SK-N-SH (cell line): ENCODE measurements at regions not wholly inside any gene's neighbourhood (a gene's known extent, or its start where the extent isn't known, plus 50 kb on each side); places are given as distances from the start of the nearest gene placed in this dataset.

ENCODE experiments used
- CTCF ChIA-PET: fragments of 300-600, 350-600 bp; formaldehyde crosslinking; extraction: SDS; loops from one replicate; lab custom pipeline; 2021; lab: Yijun Ruan, JAX
- POLR2A ChIA-PET: fragments of 350-600 bp; sonication (Branson Sonifier 250); formaldehyde crosslinking; extraction: SDS; loops from one replicate; lab custom pipeline; 2020; ENCODE audit warnings: antibody characterized with exemption, inconsistent platforms; lab: Yijun Ruan, JAX
- DNase-seq: peaks from one replicate; pipeline ENCODE4 v3.0.0; 2012
- H2AFZ ChIP-seq: fragments of 200-600 bp; sonication (generic); 2 replicates; pipeline ENCODE4 v1.8.1; 2016; ENCODE audit warnings: antibody characterized with exemption, mild to moderate bottlenecking, low read depth
- H3F3A ChIP-seq: fragments of 200-600 bp; sonication (generic); replicated peaks from 2 replicates; pipeline ENCODE3; 2016; ENCODE audit warnings: antibody characterized with exemption, mild to moderate bottlenecking; ENCODE audit not compliant: insufficient read depth
- H3K27ac ChIP-seq, 2 experiments: fragments of 200-500 bp in 1 of 2; fragments of 200-600 bp in 1 of 2; sonication (Bioruptor generic) in 1 of 2; sonication (generic), shearing (Covaris generic) in 1 of 2; 2 replicates each; pipeline versions ENCODE4 v1.5.1 to v1.6.1; 2014 to 2016; ENCODE audit warnings: low read depth in 2 of 2, inconsistent platforms in 1 of 2, low read length in 1 of 2, mild to moderate bottlenecking in 1 of 2, mixed read lengths in 1 of 2
- H3K27me3 ChIP-seq: fragments of 200-600 bp; sonication (generic), shearing (Covaris generic); 2 replicates; pipeline ENCODE4 v1.6.1; 2016; ENCODE audit warnings: mixed run types; ENCODE audit not compliant: insufficient read depth
- H3K36me3 ChIP-seq, 2 experiments: fragments of 200-500 bp in 1 of 2; fragments of 200-600 bp in 1 of 2; sonication (Bioruptor generic) in 1 of 2; sonication (generic) in 1 of 2; replicated peaks in 1 of 2; 2 replicates each; pipeline versions ENCODE3 to v1.5.1; 2014 to 2016; ENCODE audit warnings: low read length in 1 of 2, mild to moderate bottlenecking in 1 of 2; ENCODE audit not compliant: insufficient read depth in 2 of 2, control insufficient read depth in 1 of 2
- H3K4me1 ChIP-seq, 2 experiments: fragments of 200-500 bp in 1 of 2; fragments of 200-600 bp in 1 of 2; sonication (Bioruptor generic) in 1 of 2; sonication (generic), shearing (Covaris generic) in 1 of 2; 2 replicates each; pipeline versions ENCODE4 v1.5.1 to v1.6.1; 2014 to 2016; ENCODE audit warnings: low read depth in 1 of 2, low read length in 1 of 2, mixed run types in 1 of 2; ENCODE audit not compliant: insufficient read depth in 2 of 2, control insufficient read depth in 1 of 2
- H3K4me2 ChIP-seq: fragments of 200-600 bp; sonication (generic), shearing (Covaris generic); 2 replicates; pipeline ENCODE4 v1.6.1; 2017; ENCODE audit warnings: mixed run types
- H3K4me3 ChIP-seq, 2 experiments: fragments of 200-500 bp in 1 of 2; fragments of 200-600 bp in 1 of 2; sonication (Bioruptor generic) in 1 of 2; sonication (generic), shearing (Covaris generic) in 1 of 2; 2 replicates each; pipeline versions ENCODE4 v1.5.1 to v1.8.1; 2014 to 2016; ENCODE audit warnings: low read depth in 2 of 2, inconsistent platforms in 1 of 2, low read length in 1 of 2, mild to moderate bottlenecking in 1 of 2, mixed read lengths in 1 of 2, moderate library complexity in 1 of 2
- H3K79me2 ChIP-seq: fragments of 200-600 bp; sonication (generic); 2 replicates; pipeline ENCODE4 v1.8.1; 2017; ENCODE audit warnings: mild to moderate bottlenecking; ENCODE audit not compliant: insufficient read depth
- H3K9ac ChIP-seq: fragments of 200-600 bp; sonication (generic); 2 replicates; pipeline ENCODE4 v1.6.1; 2017; ENCODE audit warnings: mixed run types
- H3K9me2 ChIP-seq: fragments of 200-600 bp; sonication (generic); 2 replicates; pipeline ENCODE4 v1.6.1; 2017; ENCODE audit warnings: mixed run types
- H3K9me3 ChIP-seq: fragments of 200-600 bp; sonication (generic); 2 replicates; pipeline ENCODE4 v1.6.1; 2017; ENCODE audit warnings: mixed run types, mild to moderate bottlenecking, moderate library complexity
- H4K20me1 ChIP-seq: fragments of 200-600 bp; sonication (generic); 2 replicates; pipeline ENCODE4 v1.6.1; 2017; ENCODE audit warnings: mild to moderate bottlenecking, mixed run types; ENCODE audit not compliant: insufficient read depth
- FOXM1 ChIP-seq: IDR thresholded peaks from 2 replicates; pipeline ENCODE4 v1.4.0; 2012; ENCODE audit warnings: low read depth, mild to moderate bottlenecking
- GABPA ChIP-seq: IDR thresholded peaks from 2 replicates; pipeline ENCODE4 v1.4.0; 2012; ENCODE audit warnings: low read depth, mild to moderate bottlenecking
- GATA2 ChIP-seq: sonication (generic); formaldehyde crosslinking; IDR thresholded peaks from 2 replicates; pipeline ENCODE4 v1.5.0; 2020; ENCODE audit warnings: mild to moderate bottlenecking, missing genetic modification reagents
- IRF3 ChIP-seq: fragments of 150-350 bp; IDR thresholded peaks from 2 replicates; pipeline ENCODE4 v1.6.1; 2016; ENCODE audit warnings: mild to moderate bottlenecking, low read depth, low read length
- MEF2A ChIP-seq: IDR thresholded peaks from 2 replicates; pipeline ENCODE4 v1.4.0; 2012; ENCODE audit warnings: low read depth, borderline replicate concordance
- MXI1 ChIP-seq: IDR thresholded peaks from 2 replicates; pipeline ENCODE4 v1.6.1; 2012; ENCODE audit warnings: mild to moderate bottlenecking, low read depth, low read length, improper control_type of control experiment
- NFIC ChIP-seq: IDR thresholded peaks from 2 replicates; pipeline ENCODE4 v1.4.0; 2012; ENCODE audit warnings: borderline replicate concordance
- NRF1 ChIP-seq: IDR thresholded peaks from 2 replicates; pipeline ENCODE4 v1.6.1; 2012; ENCODE audit warnings: low read depth, mild to moderate bottlenecking, low read length
- PBX3 ChIP-seq: IDR thresholded peaks from 2 replicates; pipeline ENCODE4; 2012
- RAD21 ChIP-seq: IDR thresholded peaks from 2 replicates; pipeline ENCODE4 v1.6.1; 2012; ENCODE audit warnings: mild to moderate bottlenecking, low read length
- RFX5 ChIP-seq: IDR thresholded peaks from 2 replicates; pipeline ENCODE4 v1.6.1; 2012; ENCODE audit warnings: mild to moderate bottlenecking, improper control_type of control experiment, low read length
- RXRA ChIP-seq: IDR thresholded peaks from 2 replicates; pipeline ENCODE4 v1.4.0; 2012; ENCODE audit warnings: low read depth, mild to moderate bottlenecking, borderline replicate concordance
- SIN3A ChIP-seq: IDR thresholded peaks from 2 replicates; pipeline ENCODE4 v1.6.1; 2012; ENCODE audit warnings: low read depth, mild to moderate bottlenecking, low read length, moderate library complexity, borderline replicate concordance
- SMC3 ChIP-seq: IDR thresholded peaks from 2 replicates; pipeline ENCODE4 v1.6.1; 2012; ENCODE audit warnings: low read depth, low read length, improper control_type of control experiment
- TEAD4 ChIP-seq: IDR thresholded peaks from 2 replicates; pipeline ENCODE4 v1.4.0; 2012; ENCODE audit warnings: mild to moderate bottlenecking, borderline replicate concordance; ENCODE audit not compliant: insufficient read depth
- USF2 ChIP-seq: fragments of 150-350 bp; IDR thresholded peaks from 2 replicates; pipeline ENCODE4 v1.6.1; 2017; ENCODE audit warnings: antibody characterized with exemption, low read length, low read depth, borderline replicate concordance
- YY1 ChIP-seq: IDR thresholded peaks from 2 replicates; pipeline ENCODE4 v1.4.0; 2012; ENCODE audit warnings: low read depth, mild to moderate bottlenecking
- WGBS: methylation state at CpG from one replicate; pipeline ENCODE4 v1.1.6; 2017; ENCODE audit warnings: low lambda C conversion rate; 5-methylcytosine and 5-hydroxymethylcytosine counted together
- TF ChIP-seq, protein P1 (sequence below): fragments of 200-600 bp; sonication (generic); IDR thresholded peaks from 2 replicates; pipeline ENCODE4 v1.6.1; 2017; ENCODE audit warnings: antibody characterized with exemption, mild to moderate bottlenecking, moderate library complexity
- TF ChIP-seq, protein P2 (sequence below): IDR thresholded peaks from 2 replicates; pipeline ENCODE4 v1.4.0; 2012; ENCODE audit warnings: low read depth, borderline replicate concordance
- TF ChIP-seq, protein P3 (sequence below): IDR thresholded peaks from 2 replicates; pipeline ENCODE4 v1.6.1; 2012; ENCODE audit warnings: mild to moderate bottlenecking, low read depth, low read length, moderate library complexity

GRCh38 chr7:156025675-156026074 is 213.4 kb upstream of the SHH start:
- no peak overlapping the region for H3K9ac ChIP-seq
- no peaks in the 10 kb centered on the region for H4K20me1 ChIP-seq
- H3F3A ChIP-seq: no peaks in the 10 kb centered on the region
- no peak for TF ChIP-seq RXRA
- TF ChIP-seq FOXM1: no peak
- no peak for TF ChIP-seq SMC3
- TF ChIP-seq YY1: no peak
- no peak for TF ChIP-seq MEF2A
- no peak for TF ChIP-seq NFIC
- no peak for TF ChIP-seq PBX3
- TF ChIP-seq, protein P1, sequence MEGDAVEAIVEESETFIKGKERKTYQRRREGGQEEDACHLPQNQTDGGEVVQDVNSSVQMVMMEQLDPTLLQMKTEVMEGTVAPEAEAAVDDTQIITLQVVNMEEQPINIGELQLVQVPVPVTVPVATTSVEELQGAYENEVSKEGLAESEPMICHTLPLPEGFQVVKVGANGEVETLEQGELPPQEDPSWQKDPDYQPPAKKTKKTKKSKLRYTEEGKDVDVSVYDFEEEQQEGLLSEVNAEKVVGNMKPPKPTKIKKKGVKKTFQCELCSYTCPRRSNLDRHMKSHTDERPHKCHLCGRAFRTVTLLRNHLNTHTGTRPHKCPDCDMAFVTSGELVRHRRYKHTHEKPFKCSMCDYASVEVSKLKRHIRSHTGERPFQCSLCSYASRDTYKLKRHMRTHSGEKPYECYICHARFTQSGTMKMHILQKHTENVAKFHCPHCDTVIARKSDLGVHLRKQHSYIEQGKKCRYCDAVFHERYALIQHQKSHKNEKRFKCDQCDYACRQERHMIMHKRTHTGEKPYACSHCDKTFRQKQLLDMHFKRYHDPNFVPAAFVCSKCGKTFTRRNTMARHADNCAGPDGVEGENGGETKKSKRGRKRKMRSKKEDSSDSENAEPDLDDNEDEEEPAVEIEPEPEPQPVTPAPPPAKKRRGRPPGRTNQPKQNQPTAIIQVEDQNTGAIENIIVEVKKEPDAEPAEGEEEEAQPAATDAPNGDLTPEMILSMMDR: no peak
- TF ChIP-seq NRF1: no peak
- TF ChIP-seq RFX5: no peak
- TF ChIP-seq USF2: no peak
- no peak for TF ChIP-seq MXI1
- no peak for TF ChIP-seq RAD21
- TF ChIP-seq TEAD4: no peak
- TF ChIP-seq, protein P2, sequence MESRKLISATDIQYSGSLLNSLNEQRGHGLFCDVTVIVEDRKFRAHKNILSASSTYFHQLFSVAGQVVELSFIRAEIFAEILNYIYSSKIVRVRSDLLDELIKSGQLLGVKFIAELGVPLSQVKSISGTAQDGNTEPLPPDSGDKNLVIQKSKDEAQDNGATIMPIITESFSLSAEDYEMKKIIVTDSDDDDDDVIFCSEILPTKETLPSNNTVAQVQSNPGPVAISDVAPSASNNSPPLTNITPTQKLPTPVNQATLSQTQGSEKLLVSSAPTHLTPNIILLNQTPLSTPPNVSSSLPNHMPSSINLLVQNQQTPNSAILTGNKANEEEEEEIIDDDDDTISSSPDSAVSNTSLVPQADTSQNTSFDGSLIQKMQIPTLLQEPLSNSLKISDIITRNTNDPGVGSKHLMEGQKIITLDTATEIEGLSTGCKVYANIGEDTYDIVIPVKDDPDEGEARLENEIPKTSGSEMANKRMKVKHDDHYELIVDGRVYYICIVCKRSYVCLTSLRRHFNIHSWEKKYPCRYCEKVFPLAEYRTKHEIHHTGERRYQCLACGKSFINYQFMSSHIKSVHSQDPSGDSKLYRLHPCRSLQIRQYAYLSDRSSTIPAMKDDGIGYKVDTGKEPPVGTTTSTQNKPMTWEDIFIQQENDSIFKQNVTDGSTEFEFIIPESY: no peak
- no peak for TF ChIP-seq IRF3
- TF ChIP-seq, protein P3, sequence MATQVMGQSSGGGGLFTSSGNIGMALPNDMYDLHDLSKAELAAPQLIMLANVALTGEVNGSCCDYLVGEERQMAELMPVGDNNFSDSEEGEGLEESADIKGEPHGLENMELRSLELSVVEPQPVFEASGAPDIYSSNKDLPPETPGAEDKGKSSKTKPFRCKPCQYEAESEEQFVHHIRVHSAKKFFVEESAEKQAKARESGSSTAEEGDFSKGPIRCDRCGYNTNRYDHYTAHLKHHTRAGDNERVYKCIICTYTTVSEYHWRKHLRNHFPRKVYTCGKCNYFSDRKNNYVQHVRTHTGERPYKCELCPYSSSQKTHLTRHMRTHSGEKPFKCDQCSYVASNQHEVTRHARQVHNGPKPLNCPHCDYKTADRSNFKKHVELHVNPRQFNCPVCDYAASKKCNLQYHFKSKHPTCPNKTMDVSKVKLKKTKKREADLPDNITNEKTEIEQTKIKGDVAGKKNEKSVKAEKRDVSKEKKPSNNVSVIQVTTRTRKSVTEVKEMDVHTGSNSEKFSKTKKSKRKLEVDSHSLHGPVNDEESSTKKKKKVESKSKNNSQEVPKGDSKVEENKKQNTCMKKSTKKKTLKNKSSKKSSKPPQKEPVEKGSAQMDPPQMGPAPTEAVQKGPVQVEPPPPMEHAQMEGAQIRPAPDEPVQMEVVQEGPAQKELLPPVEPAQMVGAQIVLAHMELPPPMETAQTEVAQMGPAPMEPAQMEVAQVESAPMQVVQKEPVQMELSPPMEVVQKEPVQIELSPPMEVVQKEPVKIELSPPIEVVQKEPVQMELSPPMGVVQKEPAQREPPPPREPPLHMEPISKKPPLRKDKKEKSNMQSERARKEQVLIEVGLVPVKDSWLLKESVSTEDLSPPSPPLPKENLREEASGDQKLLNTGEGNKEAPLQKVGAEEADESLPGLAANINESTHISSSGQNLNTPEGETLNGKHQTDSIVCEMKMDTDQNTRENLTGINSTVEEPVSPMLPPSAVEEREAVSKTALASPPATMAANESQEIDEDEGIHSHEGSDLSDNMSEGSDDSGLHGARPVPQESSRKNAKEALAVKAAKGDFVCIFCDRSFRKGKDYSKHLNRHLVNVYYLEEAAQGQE: no peak
- TF ChIP-seq SIN3A: no peak
- TF ChIP-seq GATA2 (CRISPR knock-in tag): no peak
- TF ChIP-seq GABPA: no peak
- H3K36me3 ChIP-seq: no peaks in the 10 kb centered on the region
- H3K9me3 ChIP-seq: no peaks in the 10 kb centered on the region
- H3K27ac ChIP-seq: no peak overlapping the region
- POLR2A ChIA-PET: no interaction called here
- H3K27me3 ChIP-seq: peaks cover 85% of the 10 kb centered on the region
- H3K4me1 ChIP-seq: no peaks in the 10 kb centered on the region
- no peak overlapping the region for H2AFZ ChIP-seq
- WGBS: 18% methylated on average over 6 of the region's 6 CpGs
- no peak overlapping the region for H3K4me2 ChIP-seq
- H3K79me2 ChIP-seq: no peaks in the 10 kb centered on the region
- no peaks in the 10 kb centered on the region for H3K9me2 ChIP-seq
- H3K4me3 ChIP-seq: no peak overlapping the region
- no peak for DNase-seq
- CTCF ChIA-PET: no interaction called here
